NCI-H1436 treated with DMSO at 0.1 percent for 48 hours (cell line): ENCODE measurements at regions not wholly inside any gene's neighbourhood (a gene's known extent, or its start where the extent isn't known, plus 50 kb on each side); places are given as distances from the start of the nearest gene placed in this dataset.

Experiments used
- DNase-seq: peaks from one replicate; lab custom pipeline; 2025; lab: John Stamatoyannopoulos, UW

DNA sequence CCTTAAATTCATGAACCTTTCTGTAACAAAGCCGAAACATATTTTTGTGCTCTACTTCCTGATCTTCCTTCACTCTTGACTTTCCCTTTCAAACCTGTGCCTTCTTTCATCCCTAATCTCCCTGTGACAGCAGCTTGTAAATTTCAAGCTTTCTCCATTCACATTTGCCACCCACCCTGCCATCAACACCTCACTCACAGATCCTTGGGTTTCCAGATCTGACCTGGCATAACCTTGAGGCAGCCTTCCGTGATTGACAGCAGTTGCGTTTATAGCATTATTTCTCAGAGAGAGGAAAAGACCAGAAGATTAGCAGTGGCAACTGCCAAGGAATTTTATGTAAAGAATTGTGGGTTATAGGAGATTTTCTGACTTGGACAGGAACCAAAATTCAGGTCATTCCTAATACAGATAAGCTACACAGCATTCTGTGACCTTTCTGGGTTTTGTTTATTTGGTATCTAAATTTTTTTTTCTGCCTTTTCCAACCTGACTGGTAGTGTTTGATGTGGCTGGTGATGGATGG is 260.0 kb downstream of the NR2F1-AS1 start:
- DNase-seq: no peak

DNA sequence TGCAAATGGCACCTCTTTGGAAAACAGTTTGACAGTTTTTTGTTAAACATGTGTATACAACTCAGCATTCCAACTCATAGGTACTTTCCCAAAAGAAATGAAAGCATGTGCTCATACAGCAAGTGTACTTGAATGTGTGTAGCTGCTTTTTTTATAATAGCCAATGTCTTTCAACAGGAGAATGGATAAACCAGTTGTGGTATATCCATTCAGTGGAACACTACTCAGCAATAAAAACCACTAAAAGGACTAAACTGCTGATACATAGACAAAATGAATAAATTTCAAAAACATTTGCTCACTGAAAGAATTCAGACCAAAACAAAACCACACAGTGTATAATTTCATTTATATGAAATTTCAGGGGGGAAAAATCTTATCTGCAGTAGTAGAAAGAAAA is 267.3 kb downstream of the NR2F1-AS1 start:
- no peak for DNase-seq

DNA sequence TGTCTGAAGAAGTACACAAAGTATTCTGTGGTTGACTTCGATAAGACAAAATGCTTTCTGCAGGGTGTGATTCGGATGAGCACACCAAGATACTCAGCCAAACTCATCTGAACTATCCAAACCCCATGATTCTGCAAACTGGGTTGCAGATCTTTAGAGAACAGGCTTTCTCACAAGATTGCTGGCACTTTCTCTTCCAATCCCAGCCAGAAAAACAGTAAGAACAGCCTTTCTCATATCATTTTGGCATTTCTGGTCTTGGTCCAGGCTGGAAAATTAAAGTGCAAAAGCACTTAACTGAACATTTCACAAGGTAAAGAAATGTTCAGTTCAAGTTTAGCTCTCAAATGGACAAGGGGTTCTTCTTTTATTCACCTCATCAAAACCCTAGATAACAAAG is 269.1 kb downstream of the NR2F1-AS1 start:
- no peak for DNase-seq

DNA sequence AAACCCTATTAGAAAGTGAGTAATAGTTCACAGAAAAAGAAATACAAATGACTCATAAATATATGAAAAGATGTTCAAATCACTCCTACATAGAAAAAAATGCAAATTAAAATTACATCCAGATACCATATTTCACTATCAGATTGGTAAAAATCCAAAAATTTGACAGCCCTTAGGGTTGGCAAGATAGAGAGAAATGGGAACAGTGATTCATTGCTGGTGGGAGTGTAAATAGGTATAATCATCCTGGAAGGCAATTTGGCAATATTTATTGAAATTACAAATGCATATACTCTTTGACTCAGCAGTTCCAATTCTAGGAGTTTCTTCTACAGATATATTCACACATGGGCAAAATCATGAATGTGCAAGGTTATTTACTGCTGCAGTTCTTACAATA is 273.5 kb downstream of the NR2F1-AS1 start:
- DNase-seq: no peak

DNA sequence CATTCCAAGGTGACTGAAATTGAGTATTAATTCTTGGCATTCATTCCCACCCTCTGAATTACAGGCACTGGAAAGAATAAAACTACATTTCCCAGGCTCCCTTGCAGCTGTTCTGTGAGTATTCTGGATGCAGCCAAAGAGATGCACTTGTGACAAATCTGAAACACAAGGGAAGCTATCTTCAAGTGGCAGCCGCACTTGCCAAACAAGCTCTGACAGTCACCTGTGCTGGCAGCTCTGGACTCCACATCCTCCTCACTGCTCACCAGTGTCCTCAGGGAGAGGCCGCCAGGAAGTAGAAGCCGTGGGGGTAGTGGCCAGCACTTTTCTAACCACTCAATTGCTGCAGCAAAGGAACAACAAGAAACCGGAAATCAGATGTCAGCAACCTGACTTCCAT is 275.0 kb downstream of the NR2F1-AS1 start:
- no peak for DNase-seq

DNA sequence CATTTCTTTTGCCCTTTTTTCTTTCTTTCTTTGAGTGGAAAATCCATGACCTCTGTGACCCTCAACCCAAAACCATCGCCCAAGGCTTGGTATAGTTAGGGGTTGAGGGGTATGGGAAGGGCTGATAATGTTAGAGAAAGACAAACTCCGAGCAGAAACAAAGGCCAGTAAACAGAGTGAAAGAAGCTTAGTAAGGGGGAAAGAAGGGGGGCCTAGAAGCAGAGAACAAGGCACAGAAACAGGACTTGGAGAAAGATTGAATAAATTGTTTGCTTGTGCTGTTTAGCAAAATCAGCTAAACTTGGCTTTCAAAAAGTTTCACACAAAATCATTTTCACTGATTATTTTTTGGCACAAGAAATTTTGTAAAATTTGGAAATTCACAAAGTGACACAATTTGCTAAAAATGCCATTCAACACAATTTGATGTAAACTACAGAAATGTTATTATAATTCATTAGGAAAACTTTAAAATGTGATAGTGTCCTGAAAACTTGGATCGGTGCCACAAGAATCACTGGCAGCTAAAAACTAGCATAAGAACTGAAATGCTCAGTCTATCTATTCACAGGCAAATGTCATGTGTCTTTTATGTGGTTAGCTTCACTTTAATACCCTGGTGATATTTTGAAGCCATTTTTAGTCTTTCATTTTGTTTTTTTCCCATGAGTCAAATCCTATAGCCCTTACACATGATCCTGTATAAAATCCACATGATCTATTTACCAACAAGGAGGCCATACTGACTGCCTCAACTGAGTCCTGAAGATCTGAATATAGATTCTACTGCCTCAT is 276.4 kb downstream of the NR2F1-AS1 start:
- no peak for DNase-seq

DNA sequence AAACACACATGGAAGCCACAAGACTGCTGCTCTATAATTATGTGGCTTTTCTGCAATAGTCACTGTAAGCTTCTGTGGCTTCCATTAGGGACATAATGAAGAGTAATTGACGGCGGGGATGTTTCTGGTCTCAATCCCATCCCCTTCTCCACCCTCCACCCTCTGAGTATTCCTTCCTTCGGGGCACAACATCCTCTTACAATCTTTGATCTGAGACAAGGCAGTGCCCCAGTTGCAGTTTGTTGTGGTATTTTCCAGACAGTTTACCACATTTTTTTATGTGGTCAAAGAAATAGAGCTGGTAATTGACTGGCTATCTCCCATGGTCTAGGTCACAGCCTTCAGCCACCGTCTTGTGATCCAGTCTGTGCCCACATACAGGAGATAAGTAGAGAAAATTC is 277.7 kb downstream of the NR2F1-AS1 start:
- no peak for DNase-seq

DNA sequence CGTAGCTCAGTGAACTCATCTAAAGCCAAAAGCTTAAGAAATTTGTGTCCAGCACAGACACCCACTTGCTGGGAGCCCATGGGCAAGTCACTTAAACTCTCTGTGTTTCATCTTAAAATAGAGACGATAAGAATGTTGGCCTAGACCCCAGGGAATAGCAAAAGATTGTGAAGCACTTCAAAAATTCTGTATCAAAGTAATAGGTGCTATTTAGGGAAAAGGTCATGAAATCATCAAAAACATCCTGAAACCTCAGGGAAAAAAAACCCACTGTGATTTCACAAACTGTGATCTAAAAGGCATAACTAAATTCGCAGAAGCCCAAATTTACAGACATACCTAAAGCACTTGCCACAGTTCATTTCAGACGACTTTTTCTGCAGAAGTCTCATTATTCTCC is 278.3 kb downstream of the NR2F1-AS1 start:
- no peak for DNase-seq

DNA sequence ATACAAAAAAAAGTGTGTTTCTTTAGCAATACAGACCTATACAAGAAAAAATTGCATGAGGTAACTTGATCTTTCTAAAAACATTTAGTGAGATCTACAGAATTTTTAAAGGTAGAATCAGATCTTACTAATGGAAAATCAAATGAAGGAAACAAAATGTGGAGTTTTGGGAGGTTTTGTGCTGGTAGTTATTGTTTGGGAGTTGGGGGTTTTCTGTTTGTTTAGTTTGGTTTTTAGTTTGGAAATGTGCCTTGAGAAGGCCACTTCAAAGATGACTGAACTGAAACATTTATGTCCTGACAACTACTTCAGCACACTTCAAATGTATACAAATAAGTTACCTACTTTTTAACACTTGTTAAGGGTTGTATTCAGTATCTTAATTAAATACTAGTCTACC is 280.1 kb downstream of the NR2F1-AS1 start:
- DNase-seq: no peak

DNA sequence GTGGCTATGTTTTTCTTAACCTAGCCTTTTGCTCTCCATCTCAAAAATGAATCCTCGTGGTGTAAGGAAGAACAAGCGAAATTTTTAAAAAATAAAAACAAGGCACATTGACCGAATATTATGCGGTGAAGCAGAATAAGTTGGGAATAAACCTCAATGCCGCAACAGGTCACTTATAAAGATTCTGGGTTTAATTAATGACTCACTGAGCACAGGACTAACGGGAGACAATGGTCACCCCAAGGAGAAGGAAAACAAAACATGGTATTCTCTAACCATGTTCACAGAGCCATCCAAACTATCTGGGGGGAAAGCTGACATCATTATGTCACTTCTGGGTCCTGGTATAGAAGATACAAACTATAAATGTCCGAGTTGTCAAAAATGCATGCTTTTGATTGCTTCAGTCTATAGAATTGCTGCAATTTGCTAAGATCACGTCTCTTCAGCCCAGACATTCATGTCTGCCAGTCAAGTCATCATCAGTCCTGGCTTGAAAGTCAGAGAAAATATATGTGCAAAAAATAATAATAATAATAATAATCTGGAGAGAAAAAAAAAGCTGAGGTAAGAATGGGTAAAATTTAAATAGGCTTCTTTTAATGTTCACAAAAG is 280.6 kb downstream of the NR2F1-AS1 start:
- no peak for DNase-seq

DNA sequence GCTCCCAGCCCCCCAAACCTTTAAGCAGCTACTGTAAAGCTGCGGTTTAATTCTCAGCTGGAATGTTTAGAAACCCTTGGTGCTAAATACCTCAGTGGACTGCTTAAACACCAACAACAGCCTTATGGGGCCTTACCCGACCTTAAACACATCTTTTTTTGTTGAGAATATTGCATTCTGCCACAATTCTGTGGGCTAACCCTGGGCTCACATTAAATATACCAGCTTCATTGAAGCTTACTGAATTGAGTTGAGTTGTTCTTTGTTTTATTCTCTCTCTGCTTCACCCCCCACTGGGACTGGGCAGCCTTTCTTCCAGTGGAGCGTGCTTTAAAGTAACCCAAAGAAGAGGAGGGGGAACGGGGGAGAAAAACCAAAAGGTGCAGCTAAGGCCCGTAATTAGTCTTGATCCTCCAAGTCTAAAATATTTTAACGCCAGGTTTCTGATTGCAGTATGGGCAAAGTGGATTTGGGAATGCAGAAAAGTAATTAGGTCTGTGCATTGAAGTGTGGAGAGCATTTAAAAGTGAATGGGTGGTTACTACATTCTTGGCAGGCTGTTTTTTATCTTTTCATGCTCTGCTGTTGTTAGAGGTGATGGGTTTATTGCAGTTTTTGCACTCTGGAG is 281.2 kb downstream of the NR2F1-AS1 start:
- no peak for DNase-seq

DNA sequence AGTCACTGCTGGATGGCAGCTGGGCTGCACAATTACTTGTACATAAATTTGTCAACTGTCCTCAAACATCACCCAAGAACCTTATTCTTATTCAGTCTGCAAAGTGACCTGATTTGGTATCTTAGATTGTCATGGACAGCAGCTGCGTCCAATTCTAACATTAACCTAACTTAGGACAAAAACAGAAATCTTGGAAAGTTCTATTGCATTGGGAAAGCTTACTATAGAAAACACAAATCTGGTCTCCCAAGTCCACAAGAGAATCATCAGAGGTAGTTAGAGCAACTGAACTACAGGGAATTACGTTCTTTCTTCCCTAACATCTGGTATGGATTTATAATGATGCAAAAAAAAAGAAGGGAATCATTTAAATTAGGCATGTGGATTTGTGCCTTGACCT is 283.9 kb downstream of the NR2F1-AS1 start:
- no peak for DNase-seq

DNA sequence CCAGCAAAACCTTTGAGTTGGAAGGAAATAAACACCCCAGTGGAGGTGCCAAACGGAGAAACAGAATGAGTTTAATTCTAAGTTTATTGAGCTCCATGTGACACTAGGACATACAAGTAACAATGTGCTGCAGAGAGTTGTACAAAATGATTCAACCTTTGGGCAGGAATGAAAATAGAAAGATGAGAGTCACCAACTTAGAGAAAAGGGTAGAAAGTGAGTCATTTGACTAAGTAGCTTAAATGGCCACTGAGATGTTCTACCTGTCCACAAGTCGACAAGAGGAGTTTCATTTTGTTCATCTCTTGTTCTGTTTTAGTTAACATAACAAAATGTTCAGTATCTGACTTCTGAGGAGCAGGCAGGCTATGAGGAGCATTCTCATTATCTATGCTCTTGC is 284.7 kb downstream of the NR2F1-AS1 start:
- DNase-seq: no peak

DNA sequence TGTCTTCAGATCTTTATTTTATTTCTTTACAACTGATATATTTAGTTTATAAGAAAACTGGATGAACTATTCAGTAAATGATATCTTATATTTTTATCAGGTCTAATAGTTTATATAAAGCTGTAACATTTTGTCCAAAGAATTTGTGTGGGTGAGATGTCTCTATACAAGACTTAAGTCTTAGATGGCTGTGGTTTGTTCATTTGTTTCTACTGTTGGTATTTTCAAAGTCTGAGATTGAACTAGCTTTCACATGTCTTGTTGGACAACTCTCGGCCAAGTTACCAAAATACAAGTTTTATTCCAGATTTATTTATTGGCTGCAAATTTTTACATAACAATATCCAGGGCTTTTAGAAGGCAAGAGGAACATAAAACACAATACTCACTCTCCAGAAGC is 286.0 kb downstream of the NR2F1-AS1 start:
- DNase-seq: no peak

DNA sequence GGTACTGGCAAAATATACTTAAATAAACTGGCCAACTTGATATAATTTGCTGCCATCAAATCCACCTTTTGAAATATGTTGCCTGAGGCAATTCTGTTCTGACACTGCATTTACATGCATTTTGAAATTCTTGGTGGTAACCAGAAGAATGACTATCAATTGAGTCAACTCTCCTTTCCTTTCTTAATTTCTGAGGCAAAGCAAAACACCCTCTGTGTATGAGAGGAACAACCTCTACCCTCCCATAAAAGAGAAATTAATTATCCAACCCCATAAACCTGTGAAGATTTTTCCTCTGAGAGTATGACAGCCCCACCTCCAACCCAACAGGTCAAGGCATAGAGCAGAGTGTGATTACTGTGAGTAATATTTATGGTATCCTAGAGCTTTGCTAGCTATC is 286.8 kb downstream of the NR2F1-AS1 start:
- no peak for DNase-seq

DNA sequence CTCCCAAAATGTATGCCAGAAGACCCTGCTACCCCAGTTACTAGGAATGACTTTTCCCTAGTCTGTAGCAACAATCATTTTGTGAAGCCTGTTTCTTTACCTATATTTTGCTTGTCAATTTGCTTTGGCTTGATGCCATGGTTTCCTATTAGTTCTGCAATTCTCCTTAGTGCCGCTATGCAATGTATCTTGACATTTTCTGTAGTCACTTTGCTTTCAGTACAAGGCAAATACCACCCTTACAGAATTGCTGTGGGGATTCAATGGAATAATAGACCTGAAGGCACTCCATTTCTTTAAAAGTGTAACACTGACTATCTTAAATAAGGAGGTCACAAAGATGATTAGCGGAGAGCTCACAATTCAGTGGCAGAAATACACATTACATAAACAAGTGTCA is 291.1 kb downstream of the NR2F1-AS1 start:
- no peak for DNase-seq

DNA sequence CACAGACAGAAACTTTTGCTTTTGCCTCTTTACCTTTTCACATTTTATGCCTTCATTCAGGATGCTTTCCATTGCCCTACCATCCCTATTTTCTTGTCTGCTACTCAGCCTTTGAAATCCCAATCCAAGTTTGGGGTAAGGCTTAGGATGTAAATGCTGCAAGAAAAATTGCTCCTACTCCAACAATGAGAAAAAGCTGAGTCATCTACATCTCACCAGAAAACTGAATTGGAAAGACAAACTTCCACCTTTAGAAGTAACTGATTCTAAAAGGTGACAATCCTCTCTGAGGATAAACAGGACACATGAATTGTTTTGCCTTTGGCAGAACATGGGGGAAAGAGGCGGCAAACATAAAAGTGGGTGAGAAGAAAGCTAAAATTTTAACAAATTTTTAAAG is 295.6 kb downstream of the NR2F1-AS1 start:
- DNase-seq: no peak

DNA sequence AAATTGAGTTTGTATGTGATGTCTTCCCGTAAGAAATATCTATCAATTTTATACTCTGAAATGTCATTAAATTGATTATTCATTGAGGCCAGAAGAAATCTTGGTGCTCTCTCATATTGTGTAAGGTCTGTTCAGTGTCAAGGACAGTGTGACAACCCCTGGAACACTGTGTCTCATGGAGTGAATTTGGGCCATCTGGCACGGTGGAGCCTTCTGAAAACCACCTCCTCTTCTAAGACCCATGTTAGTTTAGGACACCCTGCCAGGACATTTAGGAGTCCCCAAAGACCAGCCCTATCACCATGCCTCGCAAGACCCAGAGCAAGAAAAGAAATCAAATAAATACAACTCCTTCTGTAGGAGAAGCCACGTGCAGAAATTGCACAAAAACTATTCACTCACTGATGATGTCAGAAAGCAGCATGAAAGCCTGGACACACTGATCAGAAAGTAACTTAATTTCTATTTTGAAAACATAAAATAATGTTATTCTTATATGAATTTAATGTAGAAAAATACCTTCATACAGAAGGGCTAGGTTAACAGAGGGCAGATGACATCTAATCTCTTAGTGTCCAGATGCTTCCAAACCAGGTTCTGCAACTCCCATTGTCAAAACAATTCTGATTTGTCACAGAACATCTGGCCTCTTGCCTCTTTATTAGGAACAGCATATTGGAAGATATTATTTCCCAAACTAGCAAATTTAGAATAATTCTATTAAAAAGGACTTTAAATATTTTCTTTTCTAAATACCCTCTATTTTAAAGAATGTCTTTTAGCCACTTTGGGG is 298.8 kb downstream of the NR2F1-AS1 start:
- DNase-seq: no peak

DNA sequence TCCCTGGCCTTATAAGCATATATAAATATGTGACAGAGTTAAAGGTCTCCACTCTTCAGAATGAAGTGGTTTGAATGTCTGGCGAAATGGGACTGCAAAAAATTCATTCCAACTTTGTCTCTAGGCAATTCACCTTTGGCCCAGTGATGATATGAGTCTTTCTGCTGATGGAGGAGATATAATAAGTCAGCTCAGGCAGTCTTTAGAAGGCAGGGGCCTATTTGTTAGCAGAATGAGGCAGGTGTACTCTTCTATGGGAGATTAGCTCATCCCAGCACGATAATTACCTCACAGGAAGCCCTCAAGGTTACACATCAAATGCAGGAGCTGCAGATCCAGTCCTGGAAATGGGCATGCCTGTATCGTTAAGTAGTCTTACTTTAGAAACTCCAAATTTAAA is 300.5 kb downstream of the NR2F1-AS1 start:
- DNase-seq: peak; percentile 30

DNA sequence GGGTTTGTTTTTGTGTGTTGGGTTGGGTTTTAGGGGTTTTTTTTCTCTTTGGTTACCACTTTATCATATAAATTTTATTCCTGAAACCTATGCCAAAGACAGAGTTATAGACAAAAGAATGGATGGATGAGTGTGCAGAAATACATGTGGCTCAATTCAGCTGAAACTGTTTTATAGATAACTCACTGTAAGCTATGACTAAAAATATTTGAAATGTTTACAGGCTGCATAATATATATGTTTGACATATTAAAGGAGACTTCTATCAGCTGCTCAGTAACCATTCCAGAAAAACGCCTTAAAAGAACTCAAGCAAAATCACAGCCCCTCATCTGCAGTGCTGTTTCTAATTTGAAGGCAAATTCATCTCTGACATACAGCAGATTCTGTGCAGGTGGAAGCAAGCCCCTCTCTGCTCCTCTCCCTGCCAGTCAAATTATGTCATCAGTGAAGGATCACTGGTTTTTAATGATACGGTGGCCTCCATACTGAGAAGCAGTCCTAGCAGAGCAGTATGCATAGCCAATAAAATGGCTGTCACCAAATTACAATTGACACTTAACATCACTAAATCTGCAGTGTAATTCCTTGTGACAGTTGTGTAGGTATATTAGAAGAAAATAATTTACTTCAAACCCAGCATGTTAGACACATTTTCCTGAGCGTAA is 301.6 kb downstream of the NR2F1-AS1 start:
- no peak for DNase-seq

DNA sequence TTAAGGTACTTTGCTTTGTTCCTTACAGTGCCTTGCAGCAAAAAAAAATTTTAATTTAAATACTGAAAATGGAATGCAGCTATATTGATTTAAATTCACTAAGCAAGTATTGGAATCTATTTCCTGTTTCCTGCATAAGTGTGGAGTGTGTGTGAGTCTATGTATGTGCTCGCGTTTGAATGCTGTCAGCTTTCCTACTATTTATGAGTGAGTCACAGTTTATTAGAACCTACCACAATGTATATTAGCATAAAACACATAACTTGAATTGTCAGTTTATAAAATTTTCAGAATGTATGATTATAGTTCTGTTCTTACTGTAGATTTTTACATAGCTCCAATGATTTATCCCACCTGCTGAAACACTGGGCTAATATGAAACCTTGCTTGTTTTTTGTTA is 302.1 kb downstream of the NR2F1-AS1 start:
- no peak for DNase-seq

DNA sequence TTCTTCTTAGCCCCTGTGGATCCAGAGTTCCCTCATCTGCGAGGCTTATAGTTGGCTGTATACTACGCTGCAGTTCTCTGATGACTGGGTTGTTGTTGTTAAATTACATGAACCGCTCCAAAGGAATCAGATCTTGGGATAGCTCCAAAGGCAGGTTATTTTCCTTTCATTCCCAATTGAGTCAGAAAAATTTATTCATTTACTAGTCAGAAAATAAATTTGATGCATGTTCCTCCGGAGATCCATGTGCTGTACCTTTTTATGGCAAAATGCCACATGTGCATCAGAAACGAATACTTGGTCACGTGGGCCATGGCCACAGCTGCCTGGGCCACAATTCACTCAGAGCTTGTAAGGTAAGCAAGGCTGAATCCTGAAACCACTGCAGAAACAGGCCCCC is 304.0 kb downstream of the NR2F1-AS1 start:
- DNase-seq: no peak
